ENCODE measurements at regions not wholly inside any gene's neighbourhood (a gene's known extent, or its start where the extent isn't known, plus 50 kb on each side); places are given as distances from the start of the nearest gene placed in this dataset.

- no peaks in the 10 kb centered on the region for H3K9me3 Mint-ChIP-seq
Measured at GRCh38 chrX:109871121-109871888, 131.6 kb upstream of the TMEM164 start.

DNA sequence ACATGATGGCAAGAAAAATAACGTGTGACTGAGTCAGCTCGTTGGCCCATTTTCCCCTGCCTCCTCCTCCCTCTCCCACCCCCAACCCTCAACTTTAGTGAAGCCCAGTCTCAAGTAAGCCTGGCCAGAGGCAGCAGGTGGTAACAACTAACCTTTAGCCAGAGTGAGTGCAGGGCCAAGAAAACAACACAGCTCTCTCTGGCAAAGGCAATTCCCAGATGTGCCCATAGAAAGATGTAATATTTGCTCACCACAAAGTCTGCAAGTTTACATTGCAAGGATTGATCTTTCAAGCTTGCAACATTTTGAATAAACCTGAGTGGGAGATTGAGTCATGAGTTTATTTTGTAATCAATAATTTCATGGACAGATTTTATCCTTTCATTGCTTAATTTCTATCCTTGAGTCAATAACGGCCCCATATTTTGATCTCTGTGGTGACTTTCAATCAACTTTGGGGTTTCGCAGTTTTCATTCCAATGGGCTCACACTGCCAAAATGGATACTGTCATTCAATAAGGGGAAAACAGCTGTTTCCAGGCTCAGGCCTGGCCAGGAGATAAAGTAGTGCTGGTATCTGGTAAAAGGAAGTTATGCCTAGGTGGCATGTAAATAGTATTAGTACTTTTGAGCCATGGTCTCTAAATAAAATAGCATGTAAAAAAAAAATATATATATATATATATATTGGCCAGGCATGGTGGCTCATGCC, 130.7 kb upstream of the TMEM164 start:
- no peaks in the 10 kb centered on the region for H3K9me3 Mint-ChIP-seq
- Histone ChIP-seq H3K27me3 (ENCODE audit: insufficient read depth, low read length) (no peaks in the 10 kb centered on the region), H3K27ac (ENCODE audit: low read depth, low read length) (no peak overlapping the region), H3K4me1 (ENCODE audit: insufficient read depth, low read length) (no peaks in the 10 kb centered on the region), H3K9me3 (ENCODE audit: control insufficient read depth in 1 of 2, low read length in 2 of 2) (no peaks in the 10 kb centered on the region), H3K4me3 (ENCODE audit: low read length in 2 of 2) (no peak overlapping the region), H3K36me3 (ENCODE audit: insufficient read depth, low read length) (no peaks in the 10 kb centered on the region)
- no peak overlapping the region for H3K27ac Mint-ChIP-seq
- H3K4me3 Mint-ChIP-seq: no peak overlapping the region
- intact Hi-C loops (cut with micrococcal nuclease): no loop called here
- ChIA-PET CTCF (ENCODE audit: partially characterized antibody) (interaction anchor here (1.0 to 2.3 kb wide), 3 partner anchors 12 to 19 kb away, joined by 3 to 7 read pairs (median 5); no protein-coding TSS in a partner anchor), POLR2A (ENCODE audit: partially characterized antibody) (no interaction called here)
- DNase-seq: no peak
- peaks cover 0 to 1% of the 10 kb centered on the region in 2 donors for H3K27me3 Mint-ChIP-seq
- H3K4me1 Mint-ChIP-seq: no peaks in the 10 kb centered on the region
- no peaks in the 10 kb centered on the region for H3K36me3 Mint-ChIP-seq

More at GRCh38 chrX:109871121-109871888, 131.6 kb upstream of the TMEM164 start:
- no peak overlapping the region for H3K4me3 ChIP-seq (ENCODE audit: low read length in 2 of 2)
- no peaks in the 10 kb centered on the region for H3K9me3 ChIP-seq (ENCODE audit: control insufficient read depth in 1 of 2, low read length in 2 of 2)
- Mint-ChIP-seq H3K4me1 (no peaks in the 10 kb centered on the region), H3K27me3 (peaks cover 0 to 1% of the 10 kb centered on the region in 2 donors), H3K27ac (no peak overlapping the region), H3K4me3 (no peak overlapping the region), H3K36me3 (no peaks in the 10 kb centered on the region)
- no peak overlapping the region for H3K27ac ChIP-seq (ENCODE audit: low read depth, low read length)
- ChIA-PET POLR2A (ENCODE audit: partially characterized antibody) (no interaction called here), CTCF (ENCODE audit: partially characterized antibody) (interaction anchor here (0.6 to 2.3 kb wide), 5 partner anchors 12 to 20 kb away, joined by 3 to 7 read pairs (median 3); no protein-coding TSS in a partner anchor)
- no peak for DNase-seq
- intact Hi-C loops (cut with micrococcal nuclease): no loop called here
- H3K36me3 ChIP-seq (ENCODE audit: insufficient read depth, low read length): no peaks in the 10 kb centered on the region
- H3K4me1 ChIP-seq (ENCODE audit: insufficient read depth, low read length): no peaks in the 10 kb centered on the region
- H3K27me3 ChIP-seq (ENCODE audit: insufficient read depth, low read length): no peaks in the 10 kb centered on the region

DNA sequence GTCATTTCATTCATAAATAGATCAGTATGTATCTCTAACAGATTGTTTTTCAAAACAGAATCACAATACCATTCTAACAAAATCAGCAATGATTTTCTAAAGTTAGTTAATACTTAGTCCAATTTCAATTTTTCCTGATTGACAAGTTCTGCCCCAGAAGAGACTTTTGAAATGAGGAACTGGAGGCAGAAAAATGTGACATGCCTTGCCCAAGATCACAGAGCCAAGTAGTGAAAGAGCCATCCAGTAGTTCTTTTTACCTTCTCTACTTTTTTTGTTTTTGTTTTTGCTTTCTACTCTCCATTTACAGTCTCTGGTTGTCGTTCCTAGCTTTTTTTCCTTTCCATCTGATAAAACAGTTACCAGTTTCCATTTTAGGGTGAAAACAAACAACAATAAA, 129.3 kb upstream of the TMEM164 start:
- H3K27me3 ChIP-seq (ENCODE audit: insufficient read depth, low read length): no peaks in the 10 kb centered on the region

DNA sequence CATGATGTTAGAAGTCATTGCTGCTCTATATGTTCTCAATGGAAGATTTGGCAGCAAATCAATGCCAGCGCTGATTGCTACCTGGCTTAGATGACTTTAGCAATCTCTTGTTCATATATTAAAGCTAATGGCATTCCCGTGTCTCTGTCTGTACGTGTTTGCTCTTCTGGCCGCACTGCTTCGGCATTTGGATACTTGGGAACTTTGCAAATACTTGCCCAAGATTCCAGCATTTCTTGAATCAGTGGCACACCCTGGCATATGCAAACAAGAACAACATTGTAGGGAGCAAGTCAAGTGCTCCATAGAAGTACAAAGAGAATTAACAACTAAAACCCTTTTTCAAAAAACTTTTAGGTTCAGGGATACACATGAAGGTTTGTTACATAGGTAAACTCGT, 128.9 kb upstream of the TMEM164 start:
- Mint-ChIP-seq H3K27me3 (no peaks in the 10 kb centered on the region), H3K9me3 (no peaks in the 10 kb centered on the region), H3K27ac (no peak overlapping the region), H3K36me3 (no peaks in the 10 kb centered on the region), H3K4me1 (no peaks in the 10 kb centered on the region), H3K4me3 (no peak overlapping the region)
- DNase-seq: no peak
- Histone ChIP-seq H3K9me3 (ENCODE audit: control insufficient read depth in 1 of 2, low read length in 2 of 2) (no peaks in the 10 kb centered on the region), H3K4me3 (ENCODE audit: low read length in 2 of 2) (no peak overlapping the region), H3K36me3 (ENCODE audit: insufficient read depth, low read length) (no peaks in the 10 kb centered on the region), H3K4me1 (ENCODE audit: insufficient read depth, low read length) (no peaks in the 10 kb centered on the region), H3K27ac (ENCODE audit: low read depth, low read length) (no peak overlapping the region), H3K27me3 (ENCODE audit: insufficient read depth, low read length) (no peaks in the 10 kb centered on the region)
- intact Hi-C loops (cut with micrococcal nuclease): no loop called here
- ChIA-PET CTCF (ENCODE audit: partially characterized antibody) (interaction anchor here (0.7 kb wide), 1 partner anchor 17 kb away, joined by 3 read pairs; no protein-coding TSS in a partner anchor), POLR2A (ENCODE audit: partially characterized antibody) (no interaction called here)

More for the DNA sequence above, 129.3 kb upstream of the TMEM164 start:
- Histone ChIP-seq H3K36me3 (ENCODE audit: insufficient read depth, low read length) (no peaks in the 10 kb centered on the region), H3K27ac (ENCODE audit: low read depth, low read length) (no peak overlapping the region), H3K4me3 (ENCODE audit: low read length in 2 of 2) (no peak overlapping the region), H3K9me3 (ENCODE audit: control insufficient read depth in 1 of 2, low read length in 2 of 2) (no peaks in the 10 kb centered on the region), H3K4me1 (ENCODE audit: insufficient read depth, low read length) (no peaks in the 10 kb centered on the region)
- no peak overlapping the region for H3K27ac Mint-ChIP-seq
- no peaks in the 10 kb centered on the region for H3K36me3 Mint-ChIP-seq
- POLR2A ChIA-PET (ENCODE audit: partially characterized antibody): no interaction called here
- no peak overlapping the region for H3K4me3 Mint-ChIP-seq
- no peaks in the 10 kb centered on the region for H3K27me3 Mint-ChIP-seq
- DNase-seq: no peak
- intact Hi-C loops (cut with micrococcal nuclease): no loop called here
- no peaks in the 10 kb centered on the region for H3K9me3 Mint-ChIP-seq
- no peaks in the 10 kb centered on the region for H3K4me1 Mint-ChIP-seq
- CTCF ChIA-PET (ENCODE audit: partially characterized antibody): no interaction called here

- Histone ChIP-seq H3K4me3 (ENCODE audit: low read length in 2 of 2) (no peak overlapping the region), H3K9me3 (ENCODE audit: control insufficient read depth in 1 of 2, low read length in 2 of 2) (no peaks in the 10 kb centered on the region), H3K27ac (ENCODE audit: low read depth, low read length) (no peak overlapping the region), H3K36me3 (ENCODE audit: insufficient read depth, low read length) (no peaks in the 10 kb centered on the region), H3K27me3 (ENCODE audit: insufficient read depth, low read length) (no peaks in the 10 kb centered on the region), H3K4me1 (ENCODE audit: insufficient read depth, low read length) (no peaks in the 10 kb centered on the region)
- no peak overlapping the region for H3K4me3 Mint-ChIP-seq
- no peak overlapping the region for H3K27ac Mint-ChIP-seq
- DNase-seq: no peak
- intact Hi-C loops (cut with micrococcal nuclease): no loop called here
- no peaks in the 10 kb centered on the region for H3K4me1 Mint-ChIP-seq
- ChIA-PET CTCF (ENCODE audit: partially characterized antibody) (interaction anchor here (0.7 kb wide), 1 partner anchor 16 kb away, joined by 3 read pairs; no protein-coding TSS in a partner anchor), POLR2A (ENCODE audit: partially characterized antibody) (no interaction called here)
- no peaks in the 10 kb centered on the region for H3K36me3 Mint-ChIP-seq
- no peaks in the 10 kb centered on the region for H3K9me3 Mint-ChIP-seq
- H3K27me3 Mint-ChIP-seq: no peaks in the 10 kb centered on the region
Measured at GRCh38 chrX:109874548-109874947, 128.4 kb upstream of the TMEM164 start.

DNA sequence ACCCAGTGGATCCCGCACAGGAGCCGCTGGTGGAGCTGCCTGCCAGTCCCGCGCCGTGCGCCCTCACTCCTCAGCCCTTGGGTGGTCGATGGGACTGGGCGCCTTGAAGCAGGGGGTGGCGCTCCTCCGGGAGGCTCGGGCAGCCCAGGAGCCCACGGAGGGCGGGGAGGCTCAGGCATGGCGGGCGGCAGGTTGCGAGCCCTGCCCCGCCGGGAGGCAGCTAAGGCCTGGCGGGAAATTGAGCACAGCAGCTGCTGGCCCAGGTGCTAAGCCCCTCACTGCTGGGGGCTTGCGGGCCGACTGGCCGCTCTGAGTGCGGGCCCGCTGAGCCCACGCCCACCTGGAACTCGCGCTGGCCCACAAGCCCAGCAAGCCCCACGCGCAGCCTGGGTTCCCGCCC, 127.1 kb upstream of the TMEM164 start:
- H3K36me3 Mint-ChIP-seq: no peaks in the 10 kb centered on the region
- no peak overlapping the region for H3K27ac Mint-ChIP-seq
- Histone ChIP-seq H3K4me1 (ENCODE audit: insufficient read depth, low read length) (no peaks in the 10 kb centered on the region), H3K4me3 (ENCODE audit: low read length in 2 of 2) (no peak overlapping the region), H3K9me3 (ENCODE audit: control insufficient read depth in 1 of 2, low read length in 2 of 2) (no peaks in the 10 kb centered on the region), H3K27ac (ENCODE audit: low read depth, low read length) (no peak overlapping the region), H3K36me3 (ENCODE audit: insufficient read depth, low read length) (no peaks in the 10 kb centered on the region), H3K27me3 (ENCODE audit: insufficient read depth, low read length) (no peaks in the 10 kb centered on the region)
- H3K4me1 Mint-ChIP-seq: no peaks in the 10 kb centered on the region
- ChIA-PET POLR2A (ENCODE audit: partially characterized antibody) (no interaction called here), CTCF (ENCODE audit: partially characterized antibody) (interaction anchor here (1.4 kb wide), 1 partner anchor 15 kb away, joined by 3 read pairs; no protein-coding TSS in a partner anchor)
- intact Hi-C loops (cut with micrococcal nuclease): no loop called here
- no peak for DNase-seq
- no peaks in the 10 kb centered on the region for H3K9me3 Mint-ChIP-seq
- no peak overlapping the region for H3K4me3 Mint-ChIP-seq
- no peaks in the 10 kb centered on the region for H3K27me3 Mint-ChIP-seq

DNA sequence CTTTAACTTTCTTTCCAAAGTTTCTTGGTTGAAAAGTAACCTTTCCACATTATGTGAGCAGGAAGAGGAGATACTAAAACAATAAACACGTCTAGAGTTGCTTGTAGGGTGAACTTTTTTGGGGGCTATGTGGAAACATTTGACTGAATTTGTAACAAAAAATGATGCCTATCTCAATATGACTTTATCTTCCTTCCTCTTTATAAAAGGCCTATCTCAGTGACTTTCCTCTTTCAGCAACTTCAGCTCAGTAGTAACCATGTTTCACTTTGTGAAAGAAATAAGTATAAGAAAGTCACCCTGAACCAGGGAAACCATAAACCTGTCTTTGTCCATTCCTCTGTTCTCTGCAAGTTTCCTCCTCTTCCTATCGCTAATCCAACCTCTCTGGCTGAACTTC, 124.7 kb upstream of the TMEM164 start:
- H3K36me3 ChIP-seq (ENCODE audit: insufficient read depth, low read length): no peaks in the 10 kb centered on the region
- no peak for DNase-seq
- Mint-ChIP-seq H3K36me3 (no peaks in the 10 kb centered on the region), H3K4me1 (no peaks in the 10 kb centered on the region), H3K27me3 (no peaks in the 10 kb centered on the region), H3K9me3 (no peaks in the 10 kb centered on the region), H3K4me3 (no peak overlapping the region), H3K27ac (no peak overlapping the region)
- H3K27ac ChIP-seq (ENCODE audit: low read depth, low read length): no peak overlapping the region
- no peaks in the 10 kb centered on the region for H3K9me3 ChIP-seq (ENCODE audit: control insufficient read depth in 1 of 2, low read length in 2 of 2)
- ChIA-PET POLR2A (ENCODE audit: partially characterized antibody) (no interaction called here), CTCF (ENCODE audit: partially characterized antibody) (interaction anchor here (1.1 to 4.3 kb wide), 4 partner anchors 10 to 165 kb away, joined by 3 to 32 read pairs (median 4); no protein-coding TSS in a partner anchor)
- no peaks in the 10 kb centered on the region for H3K4me1 ChIP-seq (ENCODE audit: insufficient read depth, low read length)
- H3K4me3 ChIP-seq (ENCODE audit: low read length in 2 of 2): no peak overlapping the region
- intact Hi-C loops (cut with micrococcal nuclease): no loop called here
- H3K27me3 ChIP-seq (ENCODE audit: insufficient read depth, low read length): no peaks in the 10 kb centered on the region
